Calu3 (cell line): ENCODE measurements at regions not wholly inside any gene's neighbourhood (a gene's known extent, or its start where the extent isn't known, plus 50 kb on each side); places are given as distances from the start of the nearest gene placed in this dataset.

Experiments used
- BruUV-seq: library from RNA; stranded (reverse); fragments of 400-500 nt; replicated peaks from 2 replicates; lab custom pipeline; 2021; lab: Mats Ljungman, UMichigan
- CTCF ChIA-PET: fragments of 300-600 bp; sonication (Branson Sonifier 250); formaldehyde crosslinking; loops from one replicate; lab custom pipeline; 2022; ENCODE audit warnings: antibody characterized with exemption; lab: Charles Lee
- DNase-seq: peaks from one replicate; pipeline ENCODE4 v3.0.0; 2022
- H3K27ac Mint-ChIP-seq: one replicate; pipeline ENCODE4 v1.8.0; 2022; ENCODE audit warnings: mixed read lengths; ENCODE audit not compliant: unreplicated experiment
- H3K27me3 Mint-ChIP-seq: one replicate; pipeline ENCODE4 v1.8.0; 2022; ENCODE audit warnings: mixed read lengths; ENCODE audit not compliant: unreplicated experiment
- H3K36me3 Mint-ChIP-seq: one replicate; pipeline ENCODE4 v1.8.0; 2022; ENCODE audit warnings: mild to moderate bottlenecking, moderate library complexity, mixed read lengths; ENCODE audit not compliant: insufficient read depth, unreplicated experiment
- H3K4me1 Mint-ChIP-seq: one replicate; pipeline ENCODE4 v1.8.0; 2022; ENCODE audit warnings: mild to moderate bottlenecking, low read depth, mixed read lengths; ENCODE audit not compliant: unreplicated experiment
- H3K4me3 Mint-ChIP-seq: one replicate; pipeline ENCODE4 v1.8.0; 2022; ENCODE audit warnings: mild to moderate bottlenecking, low read depth, moderate library complexity, mixed read lengths; ENCODE audit not compliant: unreplicated experiment
- H3K9me3 Mint-ChIP-seq: one replicate; pipeline ENCODE4 v1.8.0; 2022; ENCODE audit warnings: low read depth, mixed read lengths; ENCODE audit not compliant: unreplicated experiment
- intact Hi-C: fragments of 100-400 bp; cut with micrococcal nuclease; formaldehyde crosslinking; loops from one replicate; pipeline ENCODE4 v1.10.0; 2022; ENCODE audit not compliant: unreplicated experiment
- TF ChIP-seq, protein P1 (sequence below): fragments of 200-600 bp; IDR thresholded peaks from one replicate; pipeline ENCODE4 v1.8.0; 2022; ENCODE audit warnings: antibody characterized with exemption; ENCODE audit not compliant: unreplicated experiment

DNA sequence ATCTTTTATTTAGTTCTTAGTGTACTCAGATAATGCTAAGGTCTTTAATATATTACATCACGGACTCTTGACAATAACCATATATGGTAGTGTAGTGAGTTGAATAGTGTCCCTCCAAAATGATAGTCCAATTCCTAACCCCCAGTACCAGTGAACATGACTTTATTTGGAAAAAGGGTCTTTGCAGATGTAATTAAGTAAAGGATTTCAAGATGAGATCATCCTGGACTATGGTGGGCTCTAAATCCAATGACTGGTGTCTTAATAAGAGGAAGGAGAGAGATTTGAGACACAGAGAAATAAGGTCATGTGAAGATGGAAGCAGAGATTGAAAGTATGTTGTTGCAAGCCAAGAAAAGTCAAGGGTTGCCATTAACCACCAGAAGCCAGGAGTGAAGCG lies 236.5 kb upstream of the DIPK2B start:
- DNase-seq: no peak
- no TSS peak for BruUV-seq
- TF ChIP-seq, protein P1, sequence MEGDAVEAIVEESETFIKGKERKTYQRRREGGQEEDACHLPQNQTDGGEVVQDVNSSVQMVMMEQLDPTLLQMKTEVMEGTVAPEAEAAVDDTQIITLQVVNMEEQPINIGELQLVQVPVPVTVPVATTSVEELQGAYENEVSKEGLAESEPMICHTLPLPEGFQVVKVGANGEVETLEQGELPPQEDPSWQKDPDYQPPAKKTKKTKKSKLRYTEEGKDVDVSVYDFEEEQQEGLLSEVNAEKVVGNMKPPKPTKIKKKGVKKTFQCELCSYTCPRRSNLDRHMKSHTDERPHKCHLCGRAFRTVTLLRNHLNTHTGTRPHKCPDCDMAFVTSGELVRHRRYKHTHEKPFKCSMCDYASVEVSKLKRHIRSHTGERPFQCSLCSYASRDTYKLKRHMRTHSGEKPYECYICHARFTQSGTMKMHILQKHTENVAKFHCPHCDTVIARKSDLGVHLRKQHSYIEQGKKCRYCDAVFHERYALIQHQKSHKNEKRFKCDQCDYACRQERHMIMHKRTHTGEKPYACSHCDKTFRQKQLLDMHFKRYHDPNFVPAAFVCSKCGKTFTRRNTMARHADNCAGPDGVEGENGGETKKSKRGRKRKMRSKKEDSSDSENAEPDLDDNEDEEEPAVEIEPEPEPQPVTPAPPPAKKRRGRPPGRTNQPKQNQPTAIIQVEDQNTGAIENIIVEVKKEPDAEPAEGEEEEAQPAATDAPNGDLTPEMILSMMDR: no peak
- intact Hi-C loops: no loop called here
- no peak overlapping the region for H3K4me3 Mint-ChIP-seq
- CTCF ChIA-PET: no interaction called here
- H3K36me3 Mint-ChIP-seq: no peaks in the 10 kb centered on the region
- H3K9me3 Mint-ChIP-seq: no peaks in the 10 kb centered on the region
- H3K4me1 Mint-ChIP-seq: no peaks in the 10 kb centered on the region
- no peaks in the 10 kb centered on the region for H3K27me3 Mint-ChIP-seq
- no peak overlapping the region for H3K27ac Mint-ChIP-seq

DNA sequence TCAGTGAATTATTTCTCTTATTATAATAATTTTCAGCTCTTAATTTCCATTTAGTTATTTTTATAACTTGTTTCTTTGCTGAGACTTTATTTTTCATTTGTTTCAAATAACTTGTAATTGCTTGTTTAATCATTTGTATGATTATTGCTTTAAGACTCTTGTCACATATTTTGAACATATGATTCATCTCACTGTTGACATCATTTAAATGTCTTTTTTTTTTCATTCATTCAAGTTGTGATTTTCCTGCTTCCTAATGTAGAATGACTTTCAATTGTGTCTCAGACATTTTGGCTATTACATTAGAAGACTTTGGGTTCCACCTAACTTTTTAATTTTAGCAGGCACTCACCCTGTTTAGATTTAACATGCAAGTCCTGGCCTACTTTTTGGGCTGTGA lies 234.8 kb upstream of the DIPK2B start:
- no peak for DNase-seq
- intact Hi-C loops: no loop called here
- H3K27ac Mint-ChIP-seq: no peak overlapping the region

DNA sequence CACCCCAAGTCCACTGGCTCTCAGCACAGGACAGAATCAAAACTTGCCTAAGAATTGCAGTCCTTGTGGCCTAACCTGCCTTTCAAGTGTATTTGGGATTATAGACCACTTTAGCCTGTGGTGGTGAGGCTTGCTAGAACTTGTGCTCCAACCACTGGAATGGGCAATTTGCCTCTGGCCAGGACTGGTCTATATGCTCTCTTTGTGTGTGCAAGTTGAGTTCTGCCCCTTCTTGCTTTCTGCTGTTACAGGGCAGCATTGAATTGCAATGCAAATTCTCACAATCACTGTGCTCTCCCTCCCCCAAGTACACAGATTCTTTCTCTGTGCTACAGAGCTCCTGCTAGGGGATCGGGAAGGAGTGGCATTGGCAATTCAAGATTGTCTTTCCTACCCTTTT lies 233.6 kb upstream of the DIPK2B start:
- no peaks in the 10 kb centered on the region for H3K36me3 Mint-ChIP-seq
- no peaks in the 10 kb centered on the region for H3K4me1 Mint-ChIP-seq
- H3K27ac Mint-ChIP-seq: no peak overlapping the region
- no peak overlapping the region for H3K4me3 Mint-ChIP-seq
- intact Hi-C loops: no loop called here
- no peak for DNase-seq
- no peaks in the 10 kb centered on the region for H3K9me3 Mint-ChIP-seq
- TF ChIP-seq, protein P1: no peak
- CTCF ChIA-PET: no interaction called here
- no peaks in the 10 kb centered on the region for H3K27me3 Mint-ChIP-seq
- no TSS peak for BruUV-seq

More for the DNA sequence above, 234.8 kb upstream of the DIPK2B start:
- no peaks in the 10 kb centered on the region for H3K9me3 Mint-ChIP-seq
- no peak overlapping the region for H3K4me3 Mint-ChIP-seq
- no TSS peak for BruUV-seq
- H3K4me1 Mint-ChIP-seq: no peaks in the 10 kb centered on the region
- TF ChIP-seq, protein P1: no peak
- H3K36me3 Mint-ChIP-seq: no peaks in the 10 kb centered on the region
- CTCF ChIA-PET: no interaction called here
- no peaks in the 10 kb centered on the region for H3K27me3 Mint-ChIP-seq

DNA sequence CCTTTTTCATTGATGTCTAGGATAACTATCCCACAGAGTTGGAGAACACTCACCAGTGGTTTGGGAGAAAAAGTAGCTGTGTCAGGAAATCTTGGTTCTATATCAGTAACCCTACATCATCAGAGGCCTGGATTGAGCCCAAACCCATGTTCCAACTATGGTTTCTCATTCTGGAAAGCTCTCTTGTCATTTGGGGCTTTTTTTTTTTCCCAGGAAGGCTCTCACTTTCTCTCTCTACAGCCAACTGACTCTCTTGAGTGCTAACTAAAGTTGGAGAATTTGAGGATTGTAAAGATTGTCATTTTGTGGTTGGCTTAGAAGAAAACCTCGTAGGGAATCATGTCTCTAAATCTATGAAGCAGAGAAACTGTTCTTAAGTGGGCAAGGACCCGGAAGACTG lies 228.2 kb upstream of the DIPK2B start:
- Mint-ChIP-seq H3K4me3 (no peak overlapping the region), H3K27me3 (no peaks in the 10 kb centered on the region), H3K27ac (no peak overlapping the region), H3K36me3 (no peaks in the 10 kb centered on the region), H3K9me3 (no peaks in the 10 kb centered on the region), H3K4me1 (no peaks in the 10 kb centered on the region)
- no peak for DNase-seq
- CTCF ChIA-PET: no interaction called here
- no TSS peak for BruUV-seq
- intact Hi-C loops: no loop called here
- TF ChIP-seq, protein P1: no peak
